DMS79 treated with DMSO at 0.1 percent for 48 hours (cell line): ENCODE measurements at regions not wholly inside any gene's neighbourhood (a gene's known extent, or its start where the extent isn't known, plus 50 kb on each side); places are given as distances from the start of the nearest gene placed in this dataset.
"Not testable (repeated sequence)": the region's sequence is repeated elsewhere in the genome, so short reads cannot be mapped to it uniquely, and the experiment has no call there.

Experiments
- DNase-seq: peaks from one replicate; lab custom pipeline; 2025; lab: John Stamatoyannopoulos, UW

DNA sequence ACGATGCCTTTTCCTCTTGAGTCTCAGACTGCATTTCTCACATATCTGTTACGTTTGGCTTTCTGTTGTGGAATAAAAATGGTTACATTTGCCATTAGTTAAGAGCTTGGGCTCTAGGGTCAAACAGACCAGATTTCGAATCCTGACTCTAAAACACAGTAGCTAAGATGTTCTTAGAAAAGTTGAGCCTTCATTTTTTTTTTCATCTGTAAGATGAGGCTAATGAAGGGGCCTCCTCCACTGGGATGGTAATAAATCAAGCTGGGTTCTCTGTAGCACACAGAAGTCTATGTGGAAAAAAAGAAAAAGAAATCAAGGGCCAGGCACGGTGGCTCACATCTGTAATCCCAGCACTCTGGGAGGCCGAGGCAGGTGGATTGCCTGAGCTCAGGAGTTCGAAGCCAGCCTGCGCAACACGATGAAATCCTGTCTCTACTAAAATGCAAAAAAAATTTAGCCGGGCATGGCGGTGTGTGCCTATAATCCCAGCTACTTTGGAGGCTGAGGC is 49.9 kb upstream of the CAPRIN1 start:
- no peak for DNase-seq

DNA sequence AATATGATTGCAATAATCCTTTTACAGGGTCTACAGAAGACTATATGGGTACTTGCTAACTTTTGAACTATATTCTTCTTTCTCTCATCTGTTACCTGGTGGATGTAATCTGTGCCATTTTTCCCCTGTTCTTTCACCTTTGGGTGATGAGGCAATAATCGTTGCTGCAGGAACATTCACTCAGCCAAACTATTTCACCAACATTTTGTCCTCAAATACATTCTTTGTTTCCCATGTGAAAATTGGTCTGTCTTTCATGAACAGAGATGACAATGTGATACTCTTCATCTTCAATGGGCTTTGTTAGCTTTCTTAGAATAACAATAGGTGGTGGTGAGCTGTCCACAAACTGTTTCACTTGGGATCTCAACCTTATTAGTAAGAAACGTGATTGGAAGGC is 52.1 kb upstream of the CAPRIN1 start:
- DNase-seq, result no peak

DNA sequence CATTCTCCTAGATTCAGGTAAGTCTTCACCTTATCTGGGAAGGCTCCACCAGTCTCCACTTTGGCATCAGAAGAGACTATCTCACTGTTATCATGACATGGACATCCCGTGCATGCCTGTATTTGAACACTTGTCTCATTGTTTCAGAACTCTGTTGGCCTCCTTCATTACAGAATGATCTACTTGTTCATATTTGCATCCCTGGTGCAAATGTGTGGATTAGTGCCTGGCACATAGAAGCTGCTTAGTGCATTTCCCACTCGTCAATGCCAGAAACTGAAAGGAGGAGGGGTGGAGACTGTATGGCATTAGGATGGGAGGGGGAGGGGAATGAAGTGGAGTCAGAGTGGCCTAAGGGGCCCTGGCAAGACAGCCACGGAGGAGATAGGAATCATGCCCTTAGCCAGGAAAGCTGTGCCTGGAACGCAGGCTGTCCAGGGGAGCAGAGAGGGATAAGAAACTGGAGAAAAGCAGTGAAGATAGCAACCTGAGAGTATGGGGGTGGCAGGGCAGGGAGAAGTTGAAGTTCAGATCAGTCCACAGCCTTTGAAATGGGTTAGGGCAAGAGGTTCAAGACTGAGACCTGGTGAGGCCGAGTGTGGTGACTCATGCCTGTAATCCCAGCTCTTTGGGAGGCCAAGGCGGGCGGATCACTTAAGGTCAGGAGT is 53.8 kb upstream of the CAPRIN1 start:
- peak; percentile 19 for DNase-seq

DNA sequence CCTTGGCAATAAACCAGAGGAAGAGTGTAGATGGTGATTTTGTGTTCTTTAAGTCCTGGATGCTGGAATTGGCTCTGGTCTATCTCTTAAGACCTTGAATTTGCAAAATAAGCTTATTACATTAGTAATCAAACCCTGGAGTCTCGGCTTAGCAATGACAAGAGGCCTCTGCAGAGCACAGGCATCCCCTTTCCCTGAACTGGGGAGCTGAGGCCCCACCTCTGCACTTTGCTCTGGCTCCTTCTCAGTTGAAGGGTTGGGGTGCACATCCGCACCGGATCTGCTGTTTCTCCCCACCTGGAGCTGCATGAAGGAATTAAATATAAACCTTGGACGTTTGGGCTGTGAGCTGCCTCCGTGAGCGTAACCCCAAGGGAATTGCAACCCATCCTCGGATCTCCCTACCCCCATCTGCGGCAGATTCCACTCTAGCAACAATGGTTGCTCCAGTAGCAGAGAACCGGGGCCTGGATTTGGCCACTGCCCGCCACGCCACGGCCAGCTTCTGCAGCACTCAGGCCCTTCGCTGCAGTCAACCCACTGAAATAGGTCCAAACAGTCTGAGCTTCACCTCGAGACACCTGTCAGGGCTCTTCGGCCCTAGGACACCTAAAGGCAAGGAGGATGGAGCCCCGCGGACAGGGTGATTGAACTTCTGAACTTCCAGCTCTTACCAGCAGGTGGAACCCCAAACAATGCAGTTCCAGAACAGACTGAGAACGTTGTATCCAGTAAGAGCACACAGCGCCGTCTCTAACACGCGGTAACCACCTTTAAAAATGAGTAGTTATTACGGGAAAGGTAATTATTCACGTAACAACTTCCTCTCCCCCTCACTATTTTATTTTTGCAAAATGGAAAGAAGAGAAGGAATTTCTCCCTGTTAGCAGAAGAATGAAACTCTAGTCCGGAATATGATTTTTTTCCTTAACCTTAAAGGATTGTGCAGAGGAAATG is 54.8 kb upstream of the CAPRIN1 start:
- DNase-seq, result peak; percentile 54

DNA sequence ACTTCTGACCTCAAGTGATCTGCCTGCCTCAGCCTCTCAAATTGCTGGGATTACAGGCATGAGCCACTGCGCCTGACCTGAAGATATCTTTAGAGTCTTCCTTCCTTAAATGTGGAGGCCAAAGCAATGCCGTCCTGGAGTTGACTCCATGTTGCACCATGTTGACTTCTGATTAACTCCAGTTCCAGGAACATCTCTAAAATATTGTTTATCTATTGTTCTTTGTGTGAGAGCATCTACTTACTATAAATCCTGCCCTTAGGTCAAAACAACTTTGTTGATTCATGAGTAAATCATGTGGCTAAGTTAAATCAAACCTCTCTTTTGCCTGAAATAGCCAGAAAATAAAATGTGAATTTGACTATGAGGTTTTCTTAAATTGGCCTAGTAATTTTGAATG is 56.6 kb upstream of the CAPRIN1 start:
- no peak for DNase-seq

DNA sequence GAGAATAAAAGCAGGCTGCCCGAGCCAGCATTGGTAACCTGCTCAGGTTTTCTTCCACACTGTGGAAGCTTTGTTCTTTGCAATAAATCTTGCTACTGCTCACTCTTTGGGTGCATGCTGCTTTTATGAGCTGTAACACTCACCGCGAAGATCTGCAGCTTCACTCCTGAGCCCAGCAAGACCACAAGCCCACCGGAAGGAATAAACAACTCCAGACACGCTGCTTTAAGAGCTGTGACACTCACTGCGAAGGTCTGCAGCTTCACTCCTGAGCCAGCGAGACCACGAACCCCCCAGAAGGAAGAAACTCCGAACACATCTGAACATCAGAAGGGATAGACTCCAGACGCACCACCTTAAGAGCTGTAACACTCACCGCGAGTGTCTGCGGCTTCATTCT is 60.4 kb upstream of the CAPRIN1 start:
- not testable (repeated sequence) for DNase-seq

DNA sequence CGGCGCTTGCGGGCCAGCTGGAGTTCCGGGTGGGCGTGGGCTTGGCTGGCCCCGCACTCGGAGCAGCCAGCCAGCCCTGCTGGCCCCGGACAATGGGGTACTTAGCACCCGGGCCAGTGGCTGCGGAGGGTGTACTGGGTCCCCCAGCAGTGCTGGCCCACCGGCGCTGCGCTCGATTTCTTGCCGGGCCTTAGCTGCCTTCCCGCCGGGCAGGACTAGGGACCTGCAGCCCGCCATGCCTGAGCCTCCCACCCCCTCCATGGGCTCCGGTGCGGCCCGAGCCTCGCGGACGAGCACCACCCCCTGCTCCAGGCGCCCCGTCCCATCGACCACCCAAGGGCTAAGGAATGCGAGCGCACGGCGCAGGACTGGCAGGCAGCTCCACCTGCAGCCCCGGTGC is 61.4 kb upstream of the CAPRIN1 start:
- DNase-seq, result not testable (repeated sequence)

DNA sequence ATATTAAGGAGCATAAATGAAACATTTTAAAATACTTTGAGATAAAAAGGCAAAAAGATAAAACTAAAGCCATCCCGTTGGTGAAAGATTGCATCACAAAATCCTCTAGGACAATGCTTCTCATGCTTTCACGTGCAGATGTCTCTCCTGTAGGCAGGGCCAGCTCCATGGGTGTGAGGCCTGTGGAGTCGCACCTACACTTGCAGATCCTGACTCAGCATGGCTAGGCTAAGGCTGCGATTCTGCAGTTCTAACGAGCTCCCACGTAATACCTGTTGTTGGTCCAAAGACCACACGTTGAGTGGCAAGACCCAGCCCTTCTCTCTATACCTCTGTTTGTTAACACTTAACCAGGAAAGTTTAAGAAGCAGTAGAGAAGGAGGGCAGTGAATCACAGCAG is 62.1 kb upstream of the CAPRIN1 start:
- no peak for DNase-seq

DNA sequence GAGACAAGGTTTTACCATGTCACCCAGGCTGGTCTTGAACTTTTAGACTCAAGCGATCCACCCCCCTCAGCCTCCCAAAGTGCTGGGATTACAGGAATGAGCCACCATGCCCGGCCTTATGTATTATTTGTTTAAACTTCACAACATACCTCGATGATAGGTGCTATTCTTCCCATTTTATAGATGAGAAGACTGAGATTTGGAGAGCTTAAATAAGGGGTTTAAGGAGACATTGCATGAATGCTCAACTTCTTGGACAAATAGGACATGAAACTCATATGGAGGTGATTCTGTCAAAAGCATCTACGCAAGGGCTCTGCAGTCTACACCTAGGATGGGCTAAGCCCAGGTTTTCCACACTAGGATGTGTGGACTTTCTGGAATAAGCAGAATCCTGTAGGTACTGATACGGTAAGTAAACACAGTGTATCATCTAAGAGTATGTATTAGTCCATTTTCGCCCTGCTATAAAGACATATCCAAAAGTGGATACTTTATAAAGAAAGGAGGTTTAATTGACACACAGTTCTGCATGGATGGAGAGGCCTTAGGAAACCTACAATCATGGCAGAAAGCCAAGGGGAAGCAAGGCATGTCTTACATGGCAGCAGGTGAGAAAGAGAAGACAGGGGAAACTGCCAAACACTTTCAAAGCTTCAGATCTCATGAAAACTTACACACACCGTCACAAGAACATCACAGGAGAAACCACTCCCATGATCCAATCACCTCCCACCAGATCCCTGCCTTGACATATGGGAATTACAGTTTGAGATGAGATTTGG is 62.8 kb upstream of the CAPRIN1 start:
- DNase-seq, result peak; percentile 19

DNA sequence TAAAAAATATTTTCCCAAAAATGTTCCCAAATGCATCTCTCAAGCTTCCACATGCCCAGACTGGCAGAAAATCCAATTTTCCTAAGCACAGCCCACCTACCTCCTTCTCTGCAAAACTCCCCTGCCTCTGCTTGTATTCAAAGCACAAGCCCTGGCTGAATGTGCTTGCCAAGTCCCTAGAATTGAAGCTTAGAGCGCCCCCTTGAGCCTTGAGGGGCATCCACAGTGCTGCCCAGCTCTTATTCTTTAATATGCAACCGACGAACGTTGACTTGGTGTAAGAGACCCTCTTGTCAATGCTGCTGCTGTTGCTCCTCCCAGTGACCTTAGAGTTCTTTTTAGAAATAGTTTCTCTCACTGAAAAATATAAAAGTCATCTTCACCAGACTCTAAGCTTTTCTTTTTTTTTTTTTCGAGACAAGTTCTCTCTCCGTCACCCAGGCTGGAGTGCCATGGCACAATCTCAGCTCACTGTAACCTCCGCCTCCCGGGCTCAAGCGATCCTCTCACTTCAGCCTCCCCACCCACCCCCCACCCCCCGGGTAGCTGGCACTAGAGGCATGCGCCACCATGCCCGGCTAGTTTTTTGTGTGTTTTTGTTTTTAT is 63.5 kb upstream of the CAPRIN1 start:
- DNase-seq, result no peak

DNA sequence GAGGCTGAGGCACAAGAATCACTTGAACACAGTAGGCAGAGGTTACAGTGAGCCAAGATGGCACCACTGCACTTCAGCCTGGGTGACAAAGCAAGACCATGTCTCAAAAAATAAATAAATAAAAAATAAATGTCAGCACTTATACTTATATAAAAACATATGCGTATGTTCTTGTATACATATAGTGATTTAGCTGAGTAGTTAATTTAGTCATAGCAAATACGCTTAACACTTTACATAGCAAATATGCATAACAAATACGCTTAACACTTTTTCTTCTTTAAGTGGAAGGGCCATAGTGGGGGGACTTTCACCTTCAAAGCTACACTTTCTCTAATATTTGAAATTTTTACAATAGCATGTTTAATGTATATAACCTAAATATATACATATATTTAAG is 64.0 kb upstream of the CAPRIN1 start:
- DNase-seq, result no peak

DNA sequence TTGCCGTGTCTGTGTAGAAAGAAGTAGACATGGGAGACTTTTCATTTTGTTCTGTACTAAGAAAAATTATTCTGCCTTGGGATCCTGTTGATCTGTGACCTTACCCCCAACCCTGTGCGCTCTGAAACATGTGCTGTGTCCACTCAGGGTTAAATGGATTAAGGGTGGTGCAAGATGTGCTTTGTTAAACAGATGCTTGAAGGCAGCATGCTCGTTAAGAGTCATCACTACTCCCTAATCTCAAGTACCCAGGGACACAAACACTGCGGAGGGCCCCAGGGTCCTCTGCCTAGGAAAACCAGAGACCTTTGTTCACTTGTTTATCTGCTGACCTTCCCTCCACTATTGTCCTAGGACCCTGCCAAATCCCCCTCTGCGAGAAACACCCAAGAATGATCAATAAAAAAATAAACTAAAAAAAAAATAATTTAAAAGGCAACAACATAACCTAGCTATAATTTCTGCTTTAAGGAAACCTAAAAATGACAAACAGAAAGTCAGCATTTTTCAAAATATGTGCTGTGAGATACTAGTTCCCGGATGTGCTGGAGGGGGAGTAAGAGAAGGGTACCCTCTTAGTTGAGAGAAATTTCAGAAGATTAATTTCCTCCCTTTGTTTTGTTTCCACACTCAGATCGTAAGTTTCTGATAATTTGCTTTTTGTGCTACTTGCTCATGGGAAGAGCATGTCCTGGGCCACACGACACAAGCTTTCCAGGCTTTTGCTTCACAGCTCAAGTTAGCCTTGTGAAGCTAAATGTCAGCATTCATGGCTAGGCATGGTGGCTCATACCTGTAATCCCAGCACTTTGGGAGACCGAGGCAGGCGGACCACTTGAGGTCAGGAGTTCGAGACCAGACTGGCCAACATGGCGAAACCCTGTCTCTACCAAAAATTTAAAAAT is 64.7 kb upstream of the CAPRIN1 start:
- not testable (repeated sequence) for DNase-seq

DNA sequence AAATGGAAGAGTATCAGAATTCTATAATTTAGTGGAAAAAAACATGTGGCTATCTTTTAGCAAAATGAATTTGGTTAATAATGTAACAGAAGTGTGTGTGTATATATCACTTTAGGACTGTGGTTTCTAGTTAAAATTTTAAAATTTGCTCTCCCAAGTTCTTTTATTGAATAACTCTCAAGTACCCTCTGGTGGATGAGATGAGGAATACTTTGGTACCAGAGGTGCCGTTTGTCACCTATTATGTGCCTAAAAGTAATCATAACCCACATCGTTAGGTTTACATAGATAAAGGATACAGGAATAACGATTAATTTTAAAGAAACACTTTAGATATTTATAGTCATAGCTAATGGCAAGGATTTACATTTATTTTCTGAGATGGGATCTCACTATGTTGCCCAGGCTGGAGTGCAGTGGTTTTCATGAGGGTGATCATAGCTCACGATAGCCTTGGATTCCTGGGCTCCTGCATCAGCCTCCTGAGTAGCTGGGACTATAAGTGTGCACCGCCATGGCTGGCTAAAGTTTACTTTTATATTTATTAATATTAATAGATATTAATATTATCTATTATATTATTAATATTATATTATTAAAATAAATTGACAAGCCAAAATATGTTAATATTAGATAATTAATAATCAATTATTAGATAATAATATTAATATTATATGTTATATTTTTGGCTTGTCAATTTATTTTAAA is 66.7 kb upstream of the CAPRIN1 start:
- no peak for DNase-seq

DNA sequence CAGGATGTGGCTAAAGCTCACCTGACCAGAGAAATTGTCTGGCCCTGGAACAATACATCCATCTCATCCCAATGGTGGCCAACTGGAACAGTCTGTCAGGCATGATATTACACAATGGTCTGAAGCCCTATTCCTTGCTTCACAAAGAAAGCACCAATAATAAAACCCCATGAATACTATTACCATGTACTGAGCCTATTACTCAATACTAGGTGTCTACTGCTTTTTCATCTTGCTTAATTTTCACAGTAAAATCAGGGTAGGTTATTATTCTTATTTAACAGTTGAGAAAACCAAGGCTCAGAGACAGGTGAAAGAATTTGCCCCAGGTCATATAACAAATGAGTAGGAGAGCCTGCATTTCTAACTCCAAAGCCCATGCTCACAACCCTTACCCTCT is 68.9 kb upstream of the CAPRIN1 start:
- DNase-seq, result no peak

DNA sequence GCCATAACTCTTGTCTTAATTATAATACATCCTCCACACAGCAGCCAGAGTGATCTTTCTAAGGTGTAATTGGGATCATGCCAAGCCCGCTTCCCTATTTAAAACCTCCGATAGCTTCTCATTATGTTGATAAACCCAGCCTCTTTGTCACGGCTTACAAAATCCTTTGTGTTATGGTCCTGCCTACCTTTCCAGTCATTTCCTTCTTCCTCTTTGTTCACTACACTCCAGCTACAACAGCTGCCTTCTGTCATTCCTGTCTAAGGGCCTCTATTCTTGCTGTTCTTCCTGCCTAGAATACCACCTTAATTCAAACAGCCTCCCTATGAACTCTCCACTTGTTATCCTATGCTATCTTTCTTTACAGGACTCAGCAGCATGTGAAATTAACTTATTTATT is 70.6 kb upstream of the CAPRIN1 start:
- peak; percentile 81 for DNase-seq

DNA sequence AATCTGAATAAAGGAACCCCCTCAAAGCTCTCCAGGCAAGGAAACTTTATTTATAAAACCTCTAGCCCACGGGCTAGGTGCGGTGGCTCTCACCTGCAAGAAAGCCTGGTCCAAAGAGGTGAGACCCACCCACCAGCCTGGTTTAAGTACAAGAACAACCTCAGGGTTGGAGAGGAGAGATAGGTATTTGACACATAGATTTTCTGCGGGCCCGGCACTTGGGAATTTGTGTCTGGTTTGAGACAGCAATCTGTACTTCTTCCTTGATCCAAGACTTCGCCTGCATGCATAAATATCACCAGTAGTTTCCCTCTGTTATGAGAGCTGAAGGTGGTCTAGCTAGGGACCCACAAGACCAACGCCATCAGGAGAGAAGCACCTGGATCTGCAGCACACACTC is 73.2 kb upstream of the CAPRIN1 start:
- no peak for DNase-seq

DNA sequence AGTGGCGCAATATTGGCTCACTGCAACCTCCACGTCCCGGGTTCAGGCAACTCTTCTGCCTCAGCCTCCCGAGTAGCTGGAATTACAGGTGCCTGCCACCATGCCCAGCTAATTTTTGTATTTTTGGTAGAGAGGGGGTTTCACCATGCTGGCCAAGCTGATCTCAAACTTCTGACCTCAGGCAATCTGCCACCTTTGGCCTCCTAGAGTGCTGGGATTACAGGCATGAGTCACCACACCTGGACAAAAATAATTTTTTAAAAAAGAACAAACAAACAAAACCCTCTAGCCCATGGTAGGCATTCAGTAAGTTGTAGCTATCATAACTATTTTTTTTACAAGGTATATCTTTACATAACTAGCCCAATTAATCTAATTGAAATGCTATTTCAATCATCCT is 73.9 kb upstream of the CAPRIN1 start:
- DNase-seq, result no peak

DNA sequence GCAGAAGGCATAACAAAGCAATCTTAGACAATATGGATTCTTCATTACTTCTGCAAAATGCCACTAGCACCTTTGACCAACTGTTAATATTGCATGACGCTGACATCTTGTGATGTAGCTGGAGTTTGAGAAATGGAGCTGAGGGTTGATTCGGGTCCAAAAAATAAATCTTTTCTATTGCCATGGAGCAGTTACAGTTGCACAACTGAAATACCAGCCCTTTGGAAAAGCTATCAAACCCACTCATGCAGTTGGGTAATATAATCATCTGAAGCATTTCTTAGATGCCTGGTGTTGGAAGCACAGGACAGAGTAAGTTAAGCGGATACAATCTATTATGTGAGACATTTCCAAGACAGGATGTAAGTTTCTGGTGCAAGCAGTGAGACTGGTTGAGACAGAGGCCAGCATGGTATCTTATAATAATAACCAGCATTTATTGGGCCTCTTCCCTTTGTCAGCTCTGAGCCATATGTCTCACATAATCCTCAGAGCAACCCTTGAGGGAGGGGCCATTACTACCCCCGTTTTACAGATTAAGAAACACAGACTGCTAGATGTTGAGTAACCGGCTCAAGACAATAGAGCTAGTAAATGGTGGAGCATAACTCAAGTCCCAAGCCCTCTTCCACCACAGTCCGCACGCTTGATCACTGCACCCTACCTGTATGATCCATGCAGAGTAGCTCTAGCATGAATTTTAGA is 74.9 kb upstream of the CAPRIN1 start:
- no peak for DNase-seq

DNA sequence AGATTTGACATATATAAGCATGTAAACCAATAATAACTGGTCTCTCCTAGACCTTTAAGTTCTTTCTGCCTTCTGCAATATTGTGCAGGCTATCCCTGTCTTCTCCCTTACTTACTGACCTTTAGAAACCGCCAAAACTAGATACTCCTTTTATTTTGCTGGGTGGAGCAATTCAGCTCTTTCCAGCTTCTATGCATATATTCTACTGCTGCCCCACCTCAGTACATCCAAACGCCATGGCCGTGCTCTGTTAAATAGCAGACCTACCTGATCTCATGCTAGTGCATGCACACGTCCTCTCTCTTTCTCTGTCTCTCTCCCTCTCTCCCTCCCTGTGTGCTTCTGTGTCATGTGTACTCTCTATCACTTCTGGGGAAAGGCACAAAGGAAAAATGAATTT is 76.7 kb upstream of the CAPRIN1 start:
- no peak for DNase-seq

DNA sequence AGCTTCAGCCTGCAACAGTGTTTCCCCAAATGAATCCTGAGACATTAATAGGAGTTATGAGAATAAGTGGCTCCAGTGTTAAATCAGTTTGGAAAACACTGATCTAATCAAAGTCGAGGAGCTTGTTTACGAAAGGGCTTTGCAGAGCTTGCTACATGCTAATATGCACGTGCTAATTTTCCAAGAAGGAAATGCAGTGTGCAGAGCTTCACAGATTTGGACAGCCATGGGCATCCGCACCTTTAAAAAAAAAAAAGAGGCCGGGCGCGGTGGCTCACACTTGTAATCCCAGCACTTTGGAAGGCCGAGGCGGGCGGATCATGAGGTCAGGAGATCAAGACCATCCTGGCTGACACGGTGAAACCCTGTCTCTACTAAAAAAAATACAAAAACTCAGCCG is 79.7 kb upstream of the LMO2 start:
- not testable (repeated sequence) for DNase-seq
